ENCODE measurements at regions not wholly inside any gene's neighbourhood (a gene's known extent, or its start where the extent isn't known, plus 50 kb on each side); places are given as distances from the start of the nearest gene placed in this dataset.

DNA sequence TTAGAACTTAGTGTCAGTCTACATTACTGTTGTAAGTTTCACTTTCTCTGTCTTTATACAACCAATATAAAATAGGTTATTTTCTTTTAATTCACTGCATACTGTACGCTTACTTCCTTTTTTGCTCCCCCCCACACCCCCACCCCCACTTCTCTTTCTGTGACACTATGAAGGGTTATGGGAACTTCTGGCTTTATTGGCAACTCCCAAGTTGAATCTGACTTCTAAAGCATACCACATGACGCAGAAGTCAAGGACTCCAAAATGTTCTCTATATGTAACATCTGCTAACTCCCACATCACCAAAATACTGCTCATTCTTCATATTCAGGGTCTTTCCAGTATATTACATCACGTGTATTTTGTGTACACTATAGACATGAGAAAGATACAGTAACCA lies 81.2 kb upstream of the ATXN7L3B start:
- Histone ChIP-seq H3K27ac (ENCODE audit: low read depth) (no peak overlapping the region), H3K79me2 (replicated peaks; ENCODE audit: insufficient read depth) (no peaks in the 10 kb centered on the region), H3K4me2 (no peak overlapping the region), H3K4me3 (no peak overlapping the region), H3K27me3 (ENCODE audit: insufficient read depth) (no peaks in the 10 kb centered on the region), H2AFZ (no peak overlapping the region), H3F3A (replicated peaks; ENCODE audit: low read depth) (no peaks in the 10 kb centered on the region), H3K36me3 (ENCODE audit: insufficient read depth) (no peaks in the 10 kb centered on the region), H3K9me2 (ENCODE audit: insufficient read depth) (no peaks in the 10 kb centered on the region), H4K20me1 (replicated peaks; ENCODE audit: insufficient read depth) (no peaks in the 10 kb centered on the region), H3K4me1 (ENCODE audit: insufficient read depth) (no peaks in the 10 kb centered on the region)
- Mint-ChIP-seq H3K9me3 (no peaks in the 10 kb centered on the region), H3K27ac (no peak overlapping the region), H3K4me1 (no peaks in the 10 kb centered on the region), H3K4me3 (no peak overlapping the region), H3K36me3 (ENCODE audit: low read depth) (no peaks in the 10 kb centered on the region), H3K27me3 (ENCODE audit: insufficient read depth, low read depth, poor library complexity) (no peaks in the 10 kb centered on the region)
- ATAC-seq, result no peak
- DNase-seq (ENCODE audit: low spot score), result no peak
- TF ChIP-seq ZNF331 (CRISPR knock-in tag; IDR thresholded peaks at IDR 0.05; ENCODE audit: low read depth) (no peak), NANOG (IDR thresholded peaks at IDR 0.05; ENCODE audit: borderline replicate concordance) (no peak), CTCF (conservative IDR thresholded peaks at IDR 0.05; ENCODE audit: low read depth in 2 of 2) (no peak)

GRCh38 chr12:74468401-74468800 lies 69.2 kb upstream of the ATXN7L3B start:
- H4K20me1 ChIP-seq (replicated peaks; ENCODE audit: insufficient read depth), result no peaks in the 10 kb centered on the region
- ATAC-seq, result no peak
- no peak overlapping the region for H3K4me3 ChIP-seq
- no peaks in the 10 kb centered on the region for H3K79me2 ChIP-seq (replicated peaks; ENCODE audit: insufficient read depth)
- 0 out of 2 replicates have a peak, but pooled peaks cover 4% of the 10 kb centered on the region for H3K9me2 ChIP-seq (ENCODE audit: insufficient read depth)
- no peak overlapping the region for H2AFZ ChIP-seq
- H3K4me2 ChIP-seq, result no peak overlapping the region
- no peak for DNase-seq (ENCODE audit: low spot score)
- Mint-ChIP-seq H3K27me3 (ENCODE audit: insufficient read depth, low read depth, poor library complexity) (no peaks in the 10 kb centered on the region), H3K4me1 (peaks cover 2% of the 10 kb centered on the region; the same call in 1 of the 3 replicates), H3K36me3 (ENCODE audit: low read depth) (no peaks in the 10 kb centered on the region; the same call in 2 of the 3 replicates), H3K27ac (no peak overlapping the region), H3K4me3 (no peak overlapping the region), H3K9me3 (no peaks in the 10 kb centered on the region; the same call in 2 of the 3 replicates)
- no peaks in the 10 kb centered on the region for H3K27me3 ChIP-seq (ENCODE audit: insufficient read depth)
- no peak overlapping the region for H3K27ac ChIP-seq (ENCODE audit: low read depth)
- no peaks in the 10 kb centered on the region for H3F3A ChIP-seq (replicated peaks; ENCODE audit: low read depth)
- H3K36me3 ChIP-seq (ENCODE audit: insufficient read depth), result no peaks in the 10 kb centered on the region
- no peaks in the 10 kb centered on the region for H3K4me1 ChIP-seq (ENCODE audit: insufficient read depth)
- TF ChIP-seq STAT1 (IDR thresholded peaks at IDR 0.05; ENCODE audit: unreplicated experiment) (no peak), CTCF (conservative IDR thresholded peaks at IDR 0.05; ENCODE audit: low read depth in 2 of 2) (no peak), EZH2 (IDR thresholded peaks at IDR 0.05; ENCODE audit: low read depth, unreplicated experiment) (no peak), JUNB (IDR thresholded peaks at IDR 0.05; ENCODE audit: unreplicated experiment) (no peak), ZNF114 (CRISPR knock-in tag; IDR thresholded peaks at IDR 0.05) (no peak), EZH2phosphoT487 (IDR thresholded peaks at IDR 0.05; ENCODE audit: unreplicated experiment) (no peak), ZNF331 (CRISPR knock-in tag; IDR thresholded peaks at IDR 0.05; ENCODE audit: low read depth) (no peak), REST (IDR thresholded peaks at IDR 0.05; ENCODE audit: unreplicated experiment) (no peak)

All from GM23338 (cell line).